Renal cortex interstitium (tissue), 11 donors: ENCODE measurements at regions not wholly inside any gene's neighbourhood (a gene's known extent, or its start where the extent isn't known, plus 50 kb on each side); places are given as distances from the start of the nearest gene placed in this dataset.
"Not testable (repeated sequence)": the region's sequence is repeated elsewhere in the genome, so short reads cannot be mapped to it uniquely, and the experiment has no call there.

ENCODE experiments used
- DNase-seq, 11 donors: peaks; one replicate each; pipeline ENCODE4 v3.0.0-alpha.2; 2013; ENCODE audit warnings: low read depth in 9 of 11, low spot score in 4 of 11; ENCODE audit errors: extremely low read depth in 1 of 11

DNA sequence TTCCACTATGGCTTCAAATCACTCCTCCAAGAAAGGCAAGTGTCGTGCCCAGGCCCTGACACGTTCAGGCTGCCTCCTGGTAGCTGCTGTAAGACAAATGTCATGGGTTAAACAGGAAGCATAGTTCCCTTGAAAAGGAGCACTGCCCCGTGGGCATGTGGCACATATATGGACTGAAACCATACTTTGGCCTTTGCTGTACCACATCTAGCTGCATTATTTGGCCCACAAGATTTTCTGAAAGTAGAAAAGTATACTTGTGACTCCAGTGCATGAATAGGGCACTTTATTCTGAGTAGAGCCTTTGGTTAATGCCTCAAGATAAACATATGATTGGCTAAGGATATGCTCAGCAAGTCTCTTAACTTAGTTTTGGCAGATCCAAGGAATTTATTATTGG, 218.7 kb upstream of the EGLN3 start:
- no peak for DNase-seq

DNA sequence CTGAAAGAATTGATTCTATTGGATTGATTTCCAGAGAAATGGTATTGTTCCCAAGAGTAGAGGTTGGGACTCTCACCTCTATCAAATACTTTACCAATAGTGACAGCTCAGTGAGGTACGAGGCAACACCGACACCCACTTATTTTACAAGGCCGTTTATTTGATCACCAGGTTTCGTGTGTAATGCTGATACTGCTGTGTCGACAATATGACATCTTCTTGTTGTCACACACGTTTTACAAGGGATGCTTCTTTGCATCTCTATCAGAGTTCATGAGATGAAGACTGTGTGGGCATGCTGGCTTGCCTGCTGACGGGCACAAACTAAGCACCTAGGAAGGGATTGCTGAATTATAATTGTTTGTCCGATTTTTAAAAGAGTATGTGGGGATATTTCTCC, 217.8 kb upstream of the EGLN3 start:
- DNase-seq = no peak

DNA sequence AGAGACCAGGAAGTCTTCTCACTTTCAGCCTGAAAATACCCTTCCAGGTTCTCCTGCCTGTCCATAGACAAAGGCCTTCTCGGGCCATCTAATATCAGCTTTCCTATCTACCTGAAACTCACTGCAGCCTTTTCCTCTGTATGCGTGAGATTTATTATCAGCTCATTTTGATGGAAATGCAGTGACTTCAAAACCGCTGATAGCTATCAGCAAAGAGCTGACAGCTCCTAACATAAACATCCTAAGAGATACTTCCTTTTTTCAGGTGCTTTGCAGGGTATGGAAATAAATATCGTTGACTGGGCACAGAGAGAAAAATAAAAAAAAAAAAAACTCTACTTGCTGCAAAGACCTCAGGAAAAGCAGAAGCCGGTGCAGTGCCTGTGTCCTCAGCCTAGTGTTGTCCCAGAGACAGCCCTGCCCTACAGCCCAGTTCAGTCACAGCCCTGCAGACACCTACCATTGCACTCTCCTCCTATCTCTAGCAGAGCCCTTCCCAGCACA, 215.0 kb upstream of the EGLN3 start:
- no peak for DNase-seq

DNA sequence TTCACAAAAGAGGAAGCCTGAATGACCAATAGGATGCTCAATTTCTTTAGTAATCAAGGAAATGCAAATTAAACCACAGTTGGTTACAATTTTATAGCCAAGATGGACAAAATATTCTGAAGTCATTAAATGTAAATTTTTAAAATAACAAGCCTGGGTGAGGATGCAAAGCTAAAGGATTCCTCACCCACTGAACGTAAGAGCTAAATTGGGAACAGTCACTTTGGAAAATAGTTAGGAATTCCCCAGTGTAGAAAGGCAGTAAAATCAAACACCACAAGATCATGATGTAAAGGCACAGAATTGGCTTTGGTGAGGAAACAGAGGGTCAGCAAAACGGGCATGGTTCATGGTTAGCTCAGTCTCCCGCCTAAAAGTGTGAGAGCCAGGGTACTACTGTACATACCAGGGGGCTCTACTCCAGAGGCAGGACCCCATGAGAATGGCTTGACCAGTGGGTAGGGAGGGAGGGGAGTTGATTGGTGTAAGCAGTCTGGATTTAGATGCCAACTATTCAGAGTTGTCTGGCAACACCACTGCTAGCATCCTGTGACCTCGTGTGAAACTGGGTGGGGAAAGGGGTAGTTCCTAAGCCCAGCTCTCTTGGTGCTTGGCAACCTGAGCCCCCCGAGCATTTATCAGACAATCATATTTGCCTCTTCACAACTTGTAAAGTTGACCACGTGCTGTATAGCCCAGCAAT, 213.4 kb upstream of the EGLN3 start:
- DNase-seq = no peak

DNA sequence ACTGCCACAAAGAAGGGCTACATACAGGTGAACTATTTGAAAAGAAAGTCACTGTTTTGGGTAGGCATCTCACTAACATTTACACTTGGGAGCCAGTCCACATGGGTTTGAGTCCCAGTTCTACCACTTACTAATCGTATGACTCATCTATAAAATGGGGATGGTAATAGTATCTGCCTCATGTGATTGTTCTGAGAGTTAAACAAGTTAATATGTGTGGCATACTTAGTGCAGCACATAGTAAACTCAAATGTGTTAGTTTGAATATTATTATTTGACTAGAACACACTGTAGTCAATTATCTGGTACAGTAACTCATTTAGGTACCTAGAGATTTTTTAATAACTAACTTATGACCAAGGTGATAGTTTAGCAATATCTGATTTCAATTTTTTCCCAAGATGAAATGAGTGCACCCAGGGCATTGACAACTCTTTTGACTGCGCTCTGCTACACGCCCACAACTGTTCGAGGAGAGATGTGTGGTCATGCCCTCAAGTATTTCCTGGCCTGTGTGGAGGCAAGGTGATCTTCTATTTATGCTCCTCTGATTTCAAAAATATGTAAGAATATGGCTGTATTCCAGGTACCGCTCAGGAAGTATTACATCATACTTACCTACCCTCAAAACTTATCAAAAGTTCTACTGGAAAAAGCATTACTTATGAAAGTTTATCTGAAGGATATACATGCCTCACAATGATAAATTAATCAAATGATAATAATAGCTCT, 210.6 kb upstream of the EGLN3 start:
- DNase-seq = no peak

DNA sequence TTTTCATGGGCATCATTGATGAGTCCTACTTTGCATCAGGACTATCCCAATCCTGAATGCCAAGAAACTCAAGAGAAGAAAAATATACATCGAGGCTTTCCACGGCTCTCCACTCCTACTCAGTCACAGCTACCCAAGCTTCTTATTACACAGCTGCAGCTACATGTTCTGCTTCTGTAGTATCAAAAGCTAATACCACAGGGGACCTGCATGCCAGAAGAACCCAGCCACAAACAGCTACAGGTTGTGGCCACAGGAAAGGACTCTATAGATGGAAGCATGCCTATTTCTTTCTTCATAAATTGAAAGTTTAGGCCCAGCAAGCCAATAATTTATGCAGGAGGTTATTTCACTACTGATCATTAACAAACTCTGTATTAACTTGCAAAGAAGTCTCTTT, 209.7 kb upstream of the EGLN3 start:
- no peak for DNase-seq

DNA sequence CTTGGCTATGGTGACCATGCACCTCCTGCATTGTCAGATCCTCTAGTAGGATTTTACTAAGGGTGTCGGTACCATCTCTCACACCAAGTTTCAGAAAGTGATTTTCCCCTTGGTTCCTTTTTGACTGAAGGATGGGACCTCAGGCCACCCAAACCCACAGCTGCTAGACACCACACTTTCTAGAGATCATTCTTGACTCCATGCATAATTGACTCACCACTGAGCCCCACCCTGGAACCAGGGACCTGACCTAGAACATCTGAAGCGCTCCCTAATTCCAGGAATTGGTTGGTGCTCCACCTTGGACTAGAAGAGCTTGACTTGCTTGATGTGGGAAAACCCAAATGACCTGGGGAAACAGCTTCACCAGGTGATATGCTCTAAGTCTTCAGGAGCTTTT, 206.8 kb upstream of the EGLN3 start:
- DNase-seq = no peak

DNA sequence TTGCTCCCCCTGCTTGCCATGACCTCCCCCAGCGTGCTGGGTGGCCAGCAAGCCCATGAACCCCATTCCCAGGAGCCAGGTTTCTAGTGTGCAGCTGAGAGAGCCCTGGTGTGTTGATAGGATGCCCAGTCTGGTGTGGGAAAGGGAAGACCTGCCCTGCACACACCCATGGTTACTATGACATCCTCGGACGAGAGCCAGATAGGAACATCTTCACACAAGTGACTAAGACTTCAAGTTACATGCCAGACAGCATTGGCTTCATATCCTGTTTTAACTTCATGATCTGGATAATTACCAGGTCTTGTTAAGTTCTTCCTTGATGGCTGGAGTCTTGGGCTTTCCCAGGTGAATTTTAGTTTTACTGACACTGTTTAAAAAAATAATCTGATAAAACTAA, 196.6 kb upstream of the EGLN3 start:
- DNase-seq = no peak

DNA sequence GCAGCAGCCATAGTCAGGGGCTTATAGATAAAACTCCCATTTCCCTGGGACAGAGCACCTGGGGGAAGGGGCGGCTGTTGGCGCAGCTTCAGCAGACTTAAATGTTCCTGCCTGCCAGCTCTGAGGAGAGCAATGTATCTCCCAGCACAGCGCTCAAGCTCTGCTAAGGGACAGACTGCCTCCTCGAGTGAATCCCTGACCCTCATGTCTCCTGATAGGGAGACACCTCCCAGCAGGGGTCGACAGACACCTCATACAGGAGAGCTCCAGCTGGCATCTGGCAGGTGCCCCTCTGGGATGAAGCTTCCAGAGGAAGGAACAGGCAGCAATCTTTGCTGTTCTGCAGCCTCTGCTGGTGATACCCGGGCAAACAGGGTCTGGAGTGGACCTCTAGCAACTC, 189.3 kb upstream of the EGLN3 start:
- not testable (repeated sequence) for DNase-seq

DNA sequence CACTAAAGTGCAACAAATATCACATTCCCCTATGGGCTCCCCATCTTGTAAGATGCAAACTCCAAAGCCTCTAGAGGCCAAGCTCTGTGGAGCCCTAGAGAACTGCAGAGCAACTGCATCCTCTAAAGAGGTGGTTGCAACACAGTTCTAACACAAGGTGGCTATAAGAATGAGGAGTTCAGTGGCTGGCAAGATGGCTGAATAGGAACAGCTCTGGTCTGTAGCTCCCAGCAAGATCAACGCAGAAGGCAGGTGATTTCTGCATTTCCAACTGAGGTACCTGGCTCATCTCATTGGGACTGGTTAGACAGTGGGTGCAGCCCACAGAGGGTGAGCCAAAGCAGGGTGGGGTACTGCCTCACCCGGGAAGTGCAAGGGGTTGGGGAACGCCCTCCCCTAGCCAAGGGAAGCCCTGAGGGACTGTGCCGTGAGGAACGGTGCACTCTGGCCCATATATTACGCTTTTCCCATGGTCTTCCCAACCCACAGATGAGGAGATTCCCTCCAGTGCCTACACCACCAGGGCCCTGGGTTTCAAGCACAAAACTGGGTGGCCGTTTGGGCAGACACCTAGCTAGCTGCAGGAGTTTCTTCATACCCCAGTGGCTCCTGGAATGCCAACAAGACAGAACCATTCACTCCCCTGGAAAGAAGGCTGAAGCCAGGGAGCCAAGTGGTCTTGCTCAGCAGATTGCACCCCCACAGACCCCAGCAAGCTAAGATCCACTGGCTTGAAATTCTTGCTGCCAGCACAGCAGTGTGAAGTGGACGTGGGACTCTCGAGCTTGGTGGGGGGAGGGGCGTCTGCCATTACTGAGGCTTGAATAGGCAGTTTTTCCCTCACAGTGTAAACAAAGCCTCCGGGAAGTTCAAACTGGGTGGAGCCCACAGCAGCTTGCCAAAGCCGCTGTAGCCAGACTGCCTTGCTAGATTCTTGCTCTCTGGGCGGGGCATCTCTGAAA, 188.6 kb upstream of the EGLN3 start:
- peak in 9 of 11 donors; percentile 5 to 40 (median 17) for DNase-seq

DNA sequence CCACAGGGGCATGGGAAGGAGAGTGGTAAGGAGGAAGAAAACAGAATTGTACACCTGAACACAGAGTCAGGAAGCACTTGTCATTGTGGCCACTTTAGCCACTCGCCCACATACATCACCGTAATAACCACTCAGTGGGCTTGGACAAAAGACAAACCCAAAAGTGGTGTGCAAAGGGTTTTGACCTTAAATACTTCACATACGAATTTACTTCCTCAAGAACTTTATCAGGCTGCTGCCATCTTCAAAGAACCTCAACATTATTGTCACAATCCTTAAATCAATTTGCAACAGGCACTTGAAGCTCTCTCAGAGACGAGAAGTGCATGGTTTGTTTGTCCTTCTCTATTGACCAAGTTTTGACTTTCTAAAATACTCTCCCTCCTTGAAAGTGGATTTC, 187.3 kb upstream of the EGLN3 start:
- no peak for DNase-seq

DNA sequence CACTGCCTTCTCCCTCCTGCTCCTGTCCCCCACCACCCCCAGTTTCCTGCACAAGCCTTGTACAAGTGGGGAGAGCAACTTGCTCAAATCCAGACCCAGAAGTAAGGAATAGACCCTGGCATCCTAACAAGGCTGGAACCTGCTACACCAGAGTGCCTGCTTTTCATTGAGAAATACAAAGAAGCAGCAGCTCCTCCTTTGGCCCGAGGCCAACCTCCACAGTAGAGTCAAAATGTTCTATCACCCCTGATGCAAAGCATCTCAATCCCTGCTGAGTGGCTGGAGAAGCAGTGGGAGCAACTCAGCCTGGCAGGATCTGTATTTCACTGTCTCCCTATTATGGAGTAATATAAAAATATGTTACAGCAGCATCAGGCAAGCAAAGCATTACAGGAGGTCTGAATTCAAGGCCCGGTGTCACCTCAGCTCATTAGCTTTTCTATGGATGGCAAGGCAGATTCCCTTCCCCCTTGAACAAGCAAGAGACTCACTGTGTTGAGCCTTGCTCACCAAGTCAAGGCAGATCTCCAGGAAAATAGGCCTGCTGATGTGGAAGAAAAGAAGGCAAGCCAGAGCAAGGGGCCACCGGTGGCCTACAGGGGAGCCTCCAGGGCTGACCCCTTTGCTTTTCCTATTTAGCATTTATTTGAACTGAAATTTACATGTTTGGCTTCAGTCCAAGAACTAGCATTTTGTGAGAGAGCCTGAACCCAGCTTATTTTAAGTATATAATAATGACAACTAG, 186.3 kb upstream of the EGLN3 start:
- DNase-seq = no peak

DNA sequence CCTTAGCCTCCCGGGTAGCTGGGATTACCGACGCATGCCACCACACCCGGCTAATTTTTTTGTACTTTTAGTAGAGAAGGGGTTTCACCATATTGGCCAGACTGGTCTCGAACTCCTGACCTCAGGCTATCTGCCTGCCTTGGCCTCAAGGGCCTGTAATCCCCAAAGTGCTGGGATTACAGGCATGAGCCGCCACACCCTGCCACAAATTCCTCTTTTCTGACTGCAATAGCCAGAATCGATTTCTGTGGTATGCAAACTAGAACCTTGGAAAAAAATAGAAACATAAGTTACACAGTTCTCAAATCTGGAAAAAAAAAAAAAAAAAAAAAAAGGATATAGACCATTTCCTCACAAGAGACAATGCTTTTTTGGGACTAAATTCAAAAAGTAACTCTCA, 184.6 kb upstream of the EGLN3 start:
- no peak for DNase-seq

DNA sequence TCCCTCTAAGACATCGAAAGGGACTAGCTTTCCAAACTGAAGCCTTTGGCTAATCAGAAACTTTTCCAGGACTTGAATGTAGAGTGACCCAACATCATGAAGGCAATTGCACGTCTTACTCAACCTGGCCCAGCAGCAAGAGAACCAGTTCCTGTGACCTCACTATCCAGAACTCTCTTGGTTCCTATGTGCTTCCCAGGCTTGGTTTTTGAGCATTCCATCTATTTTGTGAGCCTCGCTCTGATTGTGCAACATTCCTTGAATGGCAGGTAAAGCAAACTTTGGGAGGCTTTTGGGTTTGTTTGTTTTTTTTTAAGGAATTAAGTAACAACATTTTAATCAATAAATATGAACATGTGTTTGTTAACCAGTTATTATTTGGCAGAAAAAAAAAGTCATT, 183.6 kb upstream of the EGLN3 start:
- no peak for DNase-seq

DNA sequence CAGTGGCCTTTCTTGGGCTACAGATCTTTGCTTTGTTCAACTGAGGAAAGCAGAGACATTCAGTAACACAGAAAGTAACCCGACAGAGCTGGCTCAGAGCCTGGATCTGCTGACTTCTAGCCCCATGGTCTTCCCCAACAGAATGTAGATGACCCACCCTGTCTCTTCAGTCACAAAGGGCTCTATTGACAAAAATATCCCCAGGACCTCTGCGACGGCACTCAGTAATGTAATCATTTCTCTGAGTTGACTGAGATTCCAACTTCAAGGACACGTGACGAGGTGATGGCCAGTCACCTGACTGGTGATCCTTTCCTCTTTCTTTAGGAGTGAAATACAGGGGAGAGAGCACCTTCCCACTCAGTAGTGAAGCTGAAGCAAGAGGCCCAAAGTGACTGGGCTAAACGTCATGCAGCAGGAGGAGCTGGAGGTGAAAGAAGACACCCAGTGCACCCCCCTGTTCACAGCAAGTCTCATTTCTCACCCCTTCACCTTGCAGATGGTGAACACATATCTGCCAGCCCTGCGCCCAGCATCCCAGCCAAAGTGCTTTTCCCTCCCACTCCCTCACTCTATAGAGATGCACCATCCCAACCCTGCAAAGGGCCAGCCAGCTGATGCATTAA, 179.2 kb upstream of the EGLN3 start:
- no peak for DNase-seq

DNA sequence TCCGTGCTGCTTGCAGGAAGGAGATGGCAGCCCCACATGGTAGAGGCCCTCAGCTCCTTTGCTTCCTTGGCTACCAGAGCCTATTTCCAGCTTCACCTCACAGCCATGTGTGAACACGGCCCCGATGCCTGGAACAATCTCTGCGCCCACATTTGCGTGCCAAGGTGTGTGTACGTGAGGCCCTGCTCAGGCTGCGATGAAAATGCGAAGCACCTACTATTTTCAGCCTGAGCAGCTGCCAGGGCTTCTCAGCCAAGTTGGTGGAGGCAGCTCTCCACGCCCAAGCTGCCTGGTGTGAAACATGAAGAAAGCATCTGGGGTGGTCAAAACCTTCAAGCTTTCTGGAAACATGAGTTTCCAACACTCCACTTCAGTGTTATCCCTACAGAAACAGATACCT, 177.8 kb upstream of the EGLN3 start:
- no peak for DNase-seq

DNA sequence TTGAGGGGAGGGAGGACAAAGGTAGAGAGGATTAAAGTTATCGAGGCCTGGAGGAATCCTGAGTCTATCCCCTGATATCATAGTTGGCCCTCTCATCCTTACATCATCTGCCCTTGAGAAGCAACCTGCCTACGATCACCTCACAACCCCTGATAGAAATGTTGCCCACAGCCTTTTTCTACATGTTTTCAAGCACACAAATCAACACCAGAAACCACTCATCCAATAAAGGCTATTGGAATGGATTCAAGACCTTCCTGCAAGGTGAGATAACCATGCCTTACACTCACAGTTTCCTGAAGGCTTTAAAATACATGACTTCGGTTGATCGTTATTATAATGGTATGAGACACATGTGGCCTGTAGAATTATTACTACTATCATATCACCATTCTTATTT, 175.7 kb upstream of the EGLN3 start:
- DNase-seq = no peak

DNA sequence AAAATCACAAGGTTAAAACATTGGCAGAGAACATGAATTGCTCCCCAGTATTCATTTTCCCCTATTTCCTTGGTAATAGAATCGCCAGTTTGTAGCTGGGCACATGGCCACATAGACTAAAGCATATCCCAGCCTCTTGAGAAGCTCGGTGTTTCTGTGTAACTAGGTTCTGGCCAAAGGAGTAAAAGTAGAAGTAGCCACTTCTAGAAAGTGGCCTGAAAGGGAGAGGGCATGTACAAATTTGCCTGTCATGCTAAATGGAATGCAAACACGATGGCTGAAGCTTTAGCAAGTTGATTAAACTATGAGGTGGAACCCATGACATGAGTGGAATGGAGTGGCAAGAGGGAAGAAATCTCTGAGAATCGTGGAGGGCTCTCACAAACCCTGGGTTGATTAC, 173.7 kb upstream of the EGLN3 start:
- no peak for DNase-seq

DNA sequence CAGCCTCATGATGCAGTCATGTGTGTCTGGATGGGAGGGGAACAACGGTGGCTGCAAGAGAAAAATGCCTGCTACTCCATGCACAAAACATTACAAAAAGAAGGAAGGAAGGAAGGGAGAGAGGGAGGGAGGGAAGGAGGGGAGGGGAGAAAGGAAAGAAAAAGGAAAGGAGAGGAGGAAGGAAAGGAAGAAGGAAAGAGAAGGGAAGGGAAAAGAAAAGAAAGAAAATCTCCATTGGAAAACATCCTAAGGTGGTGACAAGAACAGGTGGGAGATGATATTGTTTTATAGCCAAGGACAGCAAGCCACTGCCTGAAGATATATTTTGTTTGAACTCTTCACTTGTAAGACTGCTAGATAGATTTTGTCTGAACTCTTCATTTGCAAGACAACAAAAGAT, 171.8 kb upstream of the EGLN3 start:
- DNase-seq = no peak
